ENCODE measurements at regions not wholly inside any gene's neighbourhood (a gene's known extent, or its start where the extent isn't known, plus 50 kb on each side); places are given as distances from the start of the nearest gene placed in this dataset.
"Not testable (repeated sequence)": the region's sequence is repeated elsewhere in the genome, so short reads cannot be mapped to it uniquely, and the experiment has no call there.

- not testable (repeated sequence) for DNase-seq; H3K9me3 ChIP-seq (replicated peaks); H3K4me3 ChIP-seq; H3K27ac ChIP-seq; H3K36me3 ChIP-seq; H3K27me3 ChIP-seq; H3K4me1 ChIP-seq
Measured at GRCh38 chr5:163355811-163356210, 81.6 kb upstream of the CCNG1 start.

- no peaks in the 10 kb centered on the region for H3K36me3 ChIP-seq
- H3K4me3 ChIP-seq: no peak overlapping the region
- H3K4me1 ChIP-seq: no peaks in the 10 kb centered on the region
- no peak overlapping the region for H3K27ac ChIP-seq
- no peaks in the 10 kb centered on the region for H3K27me3 ChIP-seq
- DNase-seq: no peak
- H3K9me3 ChIP-seq (replicated peaks): no peaks in the 10 kb centered on the region
Measured at GRCh38 chr5:163357636-163358035, 79.8 kb upstream of the CCNG1 start.

GRCh38 chr5:163360656-163361055 is 76.7 kb upstream of the CCNG1 start:
- DNase-seq: no peak
- Histone ChIP-seq H3K27ac (no peak overlapping the region), H3K9me3 (replicated peaks) (no peaks in the 10 kb centered on the region), H3K27me3 (no peaks in the 10 kb centered on the region), H3K4me1 (no peaks in the 10 kb centered on the region), H3K36me3 (no peaks in the 10 kb centered on the region), H3K4me3 (no peak overlapping the region)

- no peak for DNase-seq
- H3K36me3 ChIP-seq: no peaks in the 10 kb centered on the region
- H3K4me3 ChIP-seq: no peak overlapping the region
- no peaks in the 10 kb centered on the region for H3K4me1 ChIP-seq
- H3K9me3 ChIP-seq (replicated peaks): no peaks in the 10 kb centered on the region
- H3K27me3 ChIP-seq: no peaks in the 10 kb centered on the region
- no peak overlapping the region for H3K27ac ChIP-seq
Measured at GRCh38 chr5:163361450-163361849, 75.9 kb upstream of the CCNG1 start.

- no peak for DNase-seq
- no peaks in the 10 kb centered on the region for H3K4me1 ChIP-seq
- H3K36me3 ChIP-seq: no peaks in the 10 kb centered on the region
- no peak overlapping the region for H3K4me3 ChIP-seq
- no peaks in the 10 kb centered on the region for H3K27me3 ChIP-seq
- H3K27ac ChIP-seq: no peak overlapping the region
- no peaks in the 10 kb centered on the region for H3K9me3 ChIP-seq (replicated peaks)
Measured at GRCh38 chr5:163362840-163363371, 74.5 kb upstream of the CCNG1 start.

- H3K36me3 ChIP-seq: no peaks in the 10 kb centered on the region
- DNase-seq: no peak
- H3K4me1 ChIP-seq: no peaks in the 10 kb centered on the region
- H3K4me3 ChIP-seq: no peak overlapping the region
- H3K27me3 ChIP-seq: no peaks in the 10 kb centered on the region
- H3K27ac ChIP-seq: no peak overlapping the region
- no peaks in the 10 kb centered on the region for H3K9me3 ChIP-seq (replicated peaks)
Measured at GRCh38 chr5:163363389-163363788, 74.0 kb upstream of the CCNG1 start.

- Histone ChIP-seq H3K4me1 (no peaks in the 10 kb centered on the region), H3K27me3 (no peaks in the 10 kb centered on the region), H3K27ac (no peak overlapping the region), H3K36me3 (no peaks in the 10 kb centered on the region), H3K4me3 (no peak overlapping the region), H3K9me3 (replicated peaks) (no peaks in the 10 kb centered on the region)
- DNase-seq: no peak
Measured at GRCh38 chr5:163366757-163367156, 70.6 kb upstream of the CCNG1 start.

GRCh38 chr5:163369776-163370385 is 67.5 kb upstream of the CCNG1 start:
- no peak overlapping the region for H3K27ac ChIP-seq
- no peaks in the 10 kb centered on the region for H3K4me1 ChIP-seq
- no peaks in the 10 kb centered on the region; the same call in 1 of the 2 replicates for H3K27me3 ChIP-seq
- no peak for DNase-seq
- no peaks in the 10 kb centered on the region for H3K36me3 ChIP-seq
- no peak overlapping the region for H3K4me3 ChIP-seq
- H3K9me3 ChIP-seq (replicated peaks): no peaks in the 10 kb centered on the region

GRCh38 chr5:163373436-163374084 is 63.8 kb upstream of the CCNG1 start:
- no peaks in the 10 kb centered on the region for H3K4me1 ChIP-seq
- DNase-seq: no peak
- no peaks in the 10 kb centered on the region for H3K36me3 ChIP-seq
- H3K27me3 ChIP-seq: no peaks in the 10 kb centered on the region; the same call in 1 of the 2 replicates
- H3K27ac ChIP-seq: no peak overlapping the region
- no peaks in the 10 kb centered on the region for H3K9me3 ChIP-seq (replicated peaks)
- H3K4me3 ChIP-seq: no peak overlapping the region

- H3K27ac ChIP-seq: no peak overlapping the region
- no peaks in the 10 kb centered on the region for H3K4me1 ChIP-seq
- H3K9me3 ChIP-seq (replicated peaks): no peaks in the 10 kb centered on the region
- no peak for DNase-seq
- H3K36me3 ChIP-seq: no peaks in the 10 kb centered on the region
- no peak overlapping the region for H3K4me3 ChIP-seq
- no peaks in the 10 kb centered on the region; the same call in 1 of the 2 replicates for H3K27me3 ChIP-seq
Measured at GRCh38 chr5:163377982-163378381, 59.4 kb upstream of the CCNG1 start.

- no peaks in the 10 kb centered on the region; the same call in 1 of the 2 replicates for H3K27me3 ChIP-seq
- H3K4me3 ChIP-seq: no peak overlapping the region
- H3K27ac ChIP-seq: no peak overlapping the region
- no peaks in the 10 kb centered on the region for H3K9me3 ChIP-seq (replicated peaks)
- H3K36me3 ChIP-seq: no peaks in the 10 kb centered on the region
- H3K4me1 ChIP-seq: no peaks in the 10 kb centered on the region
- DNase-seq: no peak
Measured at GRCh38 chr5:163379298-163380155, 57.9 kb upstream of the CCNG1 start.

- H3K27me3 ChIP-seq: no peaks in the 10 kb centered on the region
- H3K27ac ChIP-seq: no peak overlapping the region
- no peaks in the 10 kb centered on the region for H3K9me3 ChIP-seq (replicated peaks)
- no peak for DNase-seq
- no peaks in the 10 kb centered on the region for H3K4me1 ChIP-seq
- no peaks in the 10 kb centered on the region for H3K36me3 ChIP-seq
- no peak overlapping the region for H3K4me3 ChIP-seq
Measured at GRCh38 chr5:163381832-163382231, 55.6 kb upstream of the CCNG1 start.

- H3K4me3 ChIP-seq: no peak overlapping the region
- H3K27ac ChIP-seq: no peak overlapping the region
- no peak for DNase-seq
- H3K27me3 ChIP-seq: no peaks in the 10 kb centered on the region
- H3K4me1 ChIP-seq: no peaks in the 10 kb centered on the region
- H3K9me3 ChIP-seq (replicated peaks): no peaks in the 10 kb centered on the region
- H3K36me3 ChIP-seq: no peaks in the 10 kb centered on the region
Measured at GRCh38 chr5:163383754-163384153, 53.6 kb upstream of the CCNG1 start.

GRCh38 chr5:163384669-163385068 is 52.7 kb upstream of the CCNG1 start:
- no peak for DNase-seq
- H3K27me3 ChIP-seq: no peaks in the 10 kb centered on the region
- no peaks in the 10 kb centered on the region for H3K4me1 ChIP-seq
- H3K27ac ChIP-seq: no peak overlapping the region
- H3K9me3 ChIP-seq (replicated peaks): no peaks in the 10 kb centered on the region
- H3K36me3 ChIP-seq: no peaks in the 10 kb centered on the region
- no peak overlapping the region for H3K4me3 ChIP-seq

- Histone ChIP-seq H3K9me3 (replicated peaks) (no peaks in the 10 kb centered on the region), H3K36me3 (no peaks in the 10 kb centered on the region), H3K27ac (no peak overlapping the region), H3K27me3 (no peaks in the 10 kb centered on the region), H3K4me3 (no peak overlapping the region), H3K4me1 (no peaks in the 10 kb centered on the region)
- DNase-seq: no peak
Measured at GRCh38 chr5:163385271-163385670, 52.1 kb upstream of the CCNG1 start.

Measured in SJCRH30 (cell line).